IPS-NIHi7 (cell line): ENCODE measurements at regions not wholly inside any gene's neighbourhood (a gene's known extent, or its start where the extent isn't known, plus 50 kb on each side); places are given as distances from the start of the nearest gene placed in this dataset.
"Not testable (repeated sequence)": the region's sequence is repeated elsewhere in the genome, so short reads cannot be mapped to it uniquely, and the experiment has no call there.

Experiments used
- DNase-seq: peaks from one replicate; pipeline ENCODE4 v3.0.0; 2012; ENCODE audit warnings: mixed read lengths; ENCODE audit errors: extremely low spot score

DNA sequence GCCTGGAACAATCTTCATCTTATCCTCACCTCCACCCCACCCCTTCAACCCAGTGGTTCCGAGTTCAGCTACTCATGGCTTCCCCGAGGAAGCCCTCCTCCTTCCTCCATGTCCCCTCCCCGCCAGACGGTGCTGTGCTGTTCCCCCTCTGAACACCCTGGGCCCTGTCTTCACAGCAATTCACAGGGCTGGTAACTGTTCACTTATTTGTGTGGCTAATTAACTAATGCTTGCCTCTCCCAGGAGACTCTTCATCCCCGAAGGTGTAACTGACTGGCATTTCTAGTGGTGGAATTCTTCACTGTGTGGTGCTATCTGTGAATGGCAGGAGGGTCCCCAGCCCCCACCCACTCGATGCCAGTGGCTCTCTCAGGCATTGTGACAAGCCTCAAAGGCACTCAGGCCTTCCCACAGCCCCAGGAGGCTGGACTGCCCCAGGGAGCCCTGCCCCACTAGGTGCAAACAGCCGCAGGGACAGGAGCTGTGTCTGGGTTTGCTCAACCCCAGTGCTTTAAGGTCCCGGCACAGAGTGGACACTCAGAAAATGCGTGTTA is 133.7 kb upstream of the ID2 start:
- no peak for DNase-seq

DNA sequence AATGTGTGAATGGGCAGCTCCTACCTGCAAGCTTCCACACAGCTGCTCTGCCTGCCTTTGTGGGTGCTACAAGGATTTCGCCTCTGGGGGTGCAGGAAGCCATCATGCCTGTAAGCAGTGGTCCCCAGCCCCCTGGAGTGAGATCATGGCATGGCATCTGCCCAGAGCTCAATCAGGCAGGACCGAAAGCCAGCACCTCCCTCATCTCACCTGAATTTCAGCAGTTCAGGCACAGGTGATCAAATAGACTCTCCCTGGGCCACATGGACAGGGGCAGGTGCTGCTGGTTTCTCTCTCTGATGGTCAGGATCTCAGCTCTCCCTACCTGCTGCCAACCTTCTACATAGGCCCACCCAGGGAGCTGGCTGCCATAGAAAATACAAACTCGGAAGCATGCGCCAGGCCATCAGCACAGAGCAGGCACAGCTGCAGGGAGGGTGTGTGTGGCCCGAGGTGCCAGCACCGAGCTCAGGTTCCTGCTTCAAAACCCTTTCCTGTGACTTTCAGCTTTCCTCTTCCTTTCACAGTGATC is 133.2 kb upstream of the ID2 start:
- DNase-seq = no peak

DNA sequence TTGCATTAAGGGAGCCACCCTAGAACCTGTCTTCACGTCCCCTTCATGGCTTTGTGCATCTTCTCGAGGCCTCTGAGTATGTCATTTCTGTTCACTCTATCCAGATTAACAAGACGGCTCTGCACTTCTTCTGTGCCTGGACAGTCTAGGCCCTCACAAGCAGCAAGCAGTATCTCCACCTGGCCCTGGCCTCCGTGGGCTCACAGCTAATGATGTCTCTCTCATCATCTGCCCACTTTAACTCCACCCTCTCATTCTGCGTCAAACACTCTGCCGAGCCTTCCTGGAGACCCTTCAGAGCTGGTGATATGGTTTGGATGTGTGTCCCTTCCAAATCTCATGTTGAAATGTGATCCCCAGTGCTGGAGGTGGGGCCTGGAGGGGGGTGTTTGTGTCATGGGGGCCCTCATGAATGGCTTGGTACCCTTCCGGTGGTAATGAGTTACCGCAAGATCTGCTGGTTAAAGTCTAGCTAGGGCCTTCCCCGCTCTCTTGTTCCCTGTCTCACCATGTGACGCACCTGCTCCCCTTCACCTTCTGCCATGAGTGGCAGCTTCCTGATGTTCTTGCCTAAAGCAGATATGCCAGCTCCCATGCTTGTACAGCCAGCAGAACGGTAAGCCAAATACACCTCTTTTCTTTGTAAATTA is 132.5 kb upstream of the ID2 start:
- DNase-seq = no peak

DNA sequence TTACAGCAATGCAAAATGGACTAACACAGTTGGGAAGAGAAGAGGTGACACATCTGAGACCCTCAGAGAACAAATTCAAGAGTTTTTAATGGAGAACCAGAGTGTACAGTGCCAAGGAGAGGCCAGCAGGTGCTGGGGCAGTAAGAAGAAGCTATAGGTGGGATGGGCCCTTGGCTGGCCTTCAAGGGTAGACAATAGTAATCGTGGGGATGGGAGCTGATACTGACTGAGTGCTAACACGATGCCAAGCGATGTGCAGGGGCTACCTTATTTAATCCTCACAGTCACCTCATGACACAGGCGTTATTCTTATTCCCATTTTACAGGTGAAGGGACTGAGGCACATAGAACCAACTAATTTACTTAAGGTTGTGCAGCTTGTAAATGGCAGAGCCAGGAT is 131.9 kb upstream of the ID2 start:
- no peak for DNase-seq

DNA sequence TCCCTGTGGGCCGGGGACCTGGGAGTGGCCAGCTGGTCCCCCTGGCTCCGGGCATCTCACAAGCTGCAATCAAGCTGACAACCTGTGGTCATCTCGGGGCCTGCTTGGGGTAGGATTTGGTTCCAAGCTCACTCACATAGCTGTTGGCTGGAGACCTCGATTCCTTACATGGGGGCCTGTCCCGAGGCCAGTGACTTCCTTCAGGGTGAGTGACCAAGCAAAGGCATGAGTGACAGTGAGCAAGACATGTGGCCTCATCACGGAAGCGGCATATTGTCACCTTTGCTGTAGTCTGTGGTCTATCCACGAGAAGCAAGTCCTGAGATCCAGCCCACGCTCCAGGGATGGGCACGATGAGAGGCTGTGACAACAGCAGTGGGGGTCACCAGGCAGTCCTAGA is 131.4 kb upstream of the ID2 start:
- no peak for DNase-seq

DNA sequence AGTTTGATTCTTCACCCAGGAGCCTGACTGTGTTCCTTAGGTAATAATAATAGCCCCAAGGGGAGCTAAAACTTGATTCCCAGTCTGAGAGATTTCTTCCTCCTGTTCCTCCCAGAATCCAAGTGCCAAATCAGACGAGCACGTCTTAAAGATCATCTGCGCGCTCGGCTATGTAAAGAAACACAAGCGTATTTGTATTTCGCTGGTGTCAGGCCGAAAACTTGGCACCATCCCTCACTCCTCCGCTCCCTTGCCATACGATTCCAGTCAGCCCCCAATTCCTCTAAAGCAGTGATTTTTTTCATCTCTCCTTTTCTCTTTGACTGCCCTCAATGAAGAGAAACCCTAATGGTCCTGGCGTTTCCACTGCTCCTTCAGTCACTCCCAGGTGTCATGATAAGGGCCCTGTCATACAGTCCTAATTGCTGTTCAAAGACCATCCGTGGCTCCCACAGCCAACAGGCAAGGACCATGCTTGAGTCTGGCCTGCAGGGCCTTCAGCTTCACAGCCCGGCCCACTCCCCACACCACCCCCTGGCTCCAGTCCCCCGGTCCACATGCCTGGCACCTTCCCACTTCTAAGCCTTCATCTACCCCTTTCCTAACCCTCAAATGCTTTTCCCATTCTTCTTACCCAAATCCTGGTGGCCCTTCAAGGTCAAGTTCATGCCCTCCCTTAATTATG is 130.8 kb upstream of the ID2 start:
- DNase-seq = no peak

DNA sequence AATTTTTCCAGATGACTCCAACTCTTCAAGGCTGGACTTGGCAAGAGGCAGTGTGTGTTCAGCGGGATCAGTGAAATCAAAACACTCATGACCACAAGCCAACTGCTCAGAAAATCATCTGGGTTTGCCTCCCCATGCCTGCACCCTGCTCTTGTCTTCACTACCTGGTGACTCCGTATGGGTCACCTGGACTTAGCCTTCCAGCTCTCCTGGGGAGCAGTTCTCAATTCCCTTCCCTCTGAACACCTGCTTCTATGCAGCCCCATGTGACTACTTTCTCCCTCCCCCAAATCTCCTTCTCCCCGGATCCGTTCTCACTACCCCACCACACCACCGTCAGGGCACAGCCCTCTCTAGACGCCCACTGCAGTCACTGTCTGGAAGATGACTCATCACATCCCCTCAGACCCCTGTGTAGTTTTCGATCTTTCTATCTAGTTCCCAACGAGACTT is 130.2 kb upstream of the ID2 start:
- no peak for DNase-seq

DNA sequence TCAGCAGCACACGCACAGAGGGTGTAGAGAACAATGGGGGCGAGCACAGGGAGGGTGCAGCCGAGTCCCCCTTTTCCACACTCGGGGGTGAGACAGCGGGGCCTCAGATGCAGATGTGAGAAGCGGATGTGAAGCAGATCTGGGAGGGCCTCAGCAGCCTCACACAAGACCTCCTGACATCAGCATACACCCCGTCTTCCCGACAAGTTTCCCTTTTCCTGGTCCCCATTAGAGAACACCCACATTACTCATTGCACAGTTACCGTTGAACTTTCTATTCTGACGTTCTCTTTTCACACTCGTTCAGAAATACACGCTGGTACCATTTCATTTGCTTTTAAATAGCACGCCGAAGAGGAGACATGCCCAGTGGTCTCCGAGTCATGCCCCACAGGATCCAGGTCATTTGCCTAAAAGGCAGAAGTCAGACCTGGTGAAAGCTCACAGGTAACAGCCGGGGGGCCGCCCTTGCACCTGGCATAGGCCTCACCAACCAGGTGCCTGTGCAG is 129.5 kb upstream of the ID2 start:
- DNase-seq = no peak

DNA sequence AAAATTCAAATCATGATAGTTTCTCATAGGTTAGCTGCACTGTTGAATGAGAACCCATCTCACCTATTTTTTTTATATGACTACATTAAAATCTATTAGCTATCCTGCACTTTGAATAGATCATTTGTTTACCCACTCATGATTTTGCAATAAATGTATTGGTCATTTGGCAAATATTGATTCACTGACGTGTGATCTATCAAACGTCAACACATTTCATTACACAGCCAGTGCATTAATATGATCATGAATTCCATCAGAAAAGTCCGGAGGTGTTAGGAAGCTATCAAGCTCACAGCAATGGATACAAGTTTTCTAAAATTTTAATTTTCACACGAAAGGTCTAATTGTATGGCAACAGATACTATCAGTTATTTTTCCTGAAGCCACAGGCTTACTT is 128.2 kb upstream of the ID2 start:
- DNase-seq = no peak

DNA sequence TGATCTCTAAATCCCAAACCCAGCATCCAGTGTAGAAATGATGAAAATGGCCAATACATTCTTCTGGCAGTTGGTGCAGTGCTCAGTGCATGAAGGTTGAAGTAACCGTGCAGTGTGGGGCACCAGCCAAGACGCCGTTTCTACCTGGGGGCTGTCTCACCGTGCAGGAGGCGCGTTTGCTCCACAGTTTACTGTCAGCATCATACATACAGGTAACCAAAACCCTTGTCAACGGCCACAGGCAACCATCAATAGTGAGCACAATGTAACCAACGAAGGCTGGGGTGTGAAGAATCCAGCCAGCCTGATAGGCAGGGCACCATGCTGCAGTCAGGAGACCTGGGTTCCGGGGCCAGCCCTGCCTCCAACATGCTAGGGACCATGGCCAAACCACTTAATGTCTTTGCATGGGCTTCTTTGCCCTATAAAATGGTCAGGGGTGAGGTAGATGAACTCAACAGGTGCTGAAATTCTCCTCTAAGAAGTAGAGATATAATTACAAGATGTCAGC is 127.5 kb upstream of the ID2 start:
- DNase-seq = no peak

DNA sequence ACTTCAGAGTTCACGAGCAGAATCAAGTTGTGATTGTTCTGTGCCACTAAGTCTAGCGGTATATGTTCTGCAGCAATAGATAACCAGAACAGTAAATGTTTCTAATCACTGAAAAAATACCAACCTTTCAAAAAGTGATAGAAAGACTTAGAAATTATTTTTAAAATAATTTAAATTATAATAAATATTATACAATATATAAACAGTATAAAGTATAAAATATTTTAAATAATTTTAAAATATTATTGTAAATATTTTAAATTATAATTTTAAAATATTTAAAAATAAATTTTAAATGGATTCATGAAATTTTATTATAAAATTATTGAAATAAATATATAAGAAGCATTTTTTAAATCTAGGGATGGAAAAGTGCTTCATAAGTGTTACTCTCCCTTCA is 126.3 kb upstream of the ID2 start:
- no peak for DNase-seq

DNA sequence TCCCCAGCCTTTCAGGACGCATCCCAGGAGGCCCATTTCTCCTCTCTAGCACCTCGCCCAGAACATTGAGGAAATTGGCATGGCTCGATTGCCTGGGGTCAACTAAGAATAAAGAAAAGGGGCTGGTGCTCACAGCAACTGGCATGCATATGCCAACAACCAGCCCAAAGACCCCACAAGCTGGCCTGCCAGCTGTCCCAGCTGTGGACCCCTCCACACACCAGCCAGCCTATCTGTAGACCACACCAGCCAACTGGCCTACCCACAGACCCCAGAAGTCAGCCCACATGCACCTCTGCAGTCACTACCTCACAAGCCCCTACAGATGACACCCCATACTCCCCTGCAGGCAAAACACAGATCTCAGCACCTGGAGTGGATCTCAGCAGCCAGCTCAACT is 123.8 kb upstream of the ID2 start:
- DNase-seq = no peak

DNA sequence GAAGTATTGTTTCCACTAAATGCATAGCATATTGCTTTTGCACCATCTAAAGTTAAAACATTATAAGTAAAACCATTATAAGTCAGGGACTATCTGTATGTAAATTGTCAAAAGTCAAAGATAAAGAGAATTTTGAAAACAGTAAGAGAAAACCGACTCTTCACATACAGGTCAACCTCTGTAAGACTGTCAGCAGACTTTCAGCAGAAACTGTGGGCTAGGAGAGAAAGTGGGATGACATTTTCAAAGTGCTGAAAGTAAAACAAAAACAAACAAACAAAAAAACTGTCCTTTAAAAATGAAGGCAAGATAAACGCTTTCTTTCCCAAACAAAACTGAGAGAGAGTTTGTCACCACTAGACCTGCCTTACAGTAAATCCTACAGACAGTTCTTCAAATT is 122.9 kb upstream of the ID2 start:
- no peak for DNase-seq

DNA sequence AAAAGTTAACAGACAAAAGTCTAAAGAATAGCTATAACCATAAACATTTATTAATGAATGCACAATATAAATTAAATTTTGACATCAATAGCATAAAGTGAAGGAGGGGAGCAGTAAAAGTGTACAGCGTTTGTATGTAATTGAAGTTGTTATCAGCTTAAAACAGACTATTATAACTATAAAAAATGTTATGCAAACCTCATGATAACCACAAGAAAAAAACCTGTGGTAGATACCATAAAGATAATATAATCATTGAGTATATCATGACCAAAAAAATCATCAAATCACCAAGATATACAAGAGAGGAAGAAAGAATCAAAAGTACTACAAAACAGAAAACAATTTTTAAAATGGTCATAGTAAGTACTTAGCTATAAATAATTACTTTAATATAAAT is 122.1 kb upstream of the ID2 start:
- DNase-seq = no peak

DNA sequence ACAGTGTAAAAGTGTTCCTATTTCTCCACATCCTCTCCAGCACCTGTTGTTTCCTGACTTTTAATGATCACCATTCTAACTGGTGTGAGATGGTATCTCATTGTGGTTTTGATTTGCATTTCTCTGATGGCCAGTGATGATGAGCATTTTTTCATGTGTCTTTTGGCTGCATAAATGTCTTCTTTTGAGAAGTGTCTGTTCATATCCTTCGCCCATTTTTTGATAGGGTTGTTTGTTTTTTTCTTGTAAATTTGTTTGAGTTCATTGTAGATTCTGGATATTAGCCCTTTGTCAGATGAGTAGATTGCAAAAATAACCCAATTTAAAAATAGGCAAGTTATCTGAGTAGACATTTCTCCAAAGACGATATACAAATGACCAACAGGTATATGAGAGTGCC is 120.2 kb upstream of the ID2 start:
- DNase-seq = not testable (repeated sequence)

DNA sequence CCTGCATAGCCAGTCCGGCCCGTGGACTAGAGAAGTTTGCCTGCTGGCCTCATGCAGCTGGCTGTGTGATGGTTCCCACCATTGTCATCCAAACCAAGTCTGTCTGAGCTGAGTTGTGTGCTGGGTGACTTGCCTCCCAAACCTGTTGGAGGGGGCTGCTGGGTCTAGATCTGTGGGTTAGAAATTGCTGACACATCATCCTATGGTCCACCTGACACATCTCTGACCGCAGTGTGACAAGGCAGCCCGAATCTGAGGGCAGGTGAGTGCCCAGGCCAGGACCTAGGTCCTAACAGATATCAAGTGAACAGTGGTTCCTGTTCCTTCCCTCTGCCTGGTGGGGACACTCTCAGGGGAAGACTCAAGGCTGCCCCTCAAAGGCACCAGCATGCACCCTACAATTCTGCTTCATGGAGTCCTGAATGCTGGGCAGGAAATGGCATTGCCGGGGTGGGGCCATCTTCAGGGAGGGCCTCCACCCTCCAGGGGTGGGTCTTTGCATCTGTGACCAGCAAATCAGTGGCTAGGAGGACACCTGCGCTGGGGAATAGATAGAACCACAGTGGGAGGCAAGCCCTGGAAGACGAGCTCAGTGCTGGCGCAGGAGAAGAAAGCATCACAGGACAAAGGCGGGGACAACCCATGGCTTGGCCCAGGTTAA is 117.9 kb upstream of the ID2 start:
- no peak for DNase-seq

DNA sequence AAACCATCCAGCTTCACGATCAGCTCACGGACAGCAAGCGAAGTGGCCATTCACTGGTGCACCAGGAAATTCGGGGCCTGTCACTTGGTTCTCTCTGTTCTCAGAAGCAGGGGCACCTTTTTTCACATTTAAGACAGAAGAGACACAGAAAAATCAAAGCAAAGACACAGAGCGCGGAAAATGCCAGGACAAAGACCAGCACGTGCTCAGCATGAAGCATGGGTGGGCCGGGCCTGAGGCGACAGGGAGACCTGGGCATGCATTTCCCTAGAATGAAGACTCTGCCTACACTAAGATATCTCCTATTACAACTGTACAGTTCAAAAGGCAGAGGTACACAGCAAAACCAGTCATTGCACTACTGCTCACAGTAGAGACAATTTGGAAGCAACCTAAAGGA is 117.4 kb upstream of the ID2 start:
- DNase-seq = no peak

DNA sequence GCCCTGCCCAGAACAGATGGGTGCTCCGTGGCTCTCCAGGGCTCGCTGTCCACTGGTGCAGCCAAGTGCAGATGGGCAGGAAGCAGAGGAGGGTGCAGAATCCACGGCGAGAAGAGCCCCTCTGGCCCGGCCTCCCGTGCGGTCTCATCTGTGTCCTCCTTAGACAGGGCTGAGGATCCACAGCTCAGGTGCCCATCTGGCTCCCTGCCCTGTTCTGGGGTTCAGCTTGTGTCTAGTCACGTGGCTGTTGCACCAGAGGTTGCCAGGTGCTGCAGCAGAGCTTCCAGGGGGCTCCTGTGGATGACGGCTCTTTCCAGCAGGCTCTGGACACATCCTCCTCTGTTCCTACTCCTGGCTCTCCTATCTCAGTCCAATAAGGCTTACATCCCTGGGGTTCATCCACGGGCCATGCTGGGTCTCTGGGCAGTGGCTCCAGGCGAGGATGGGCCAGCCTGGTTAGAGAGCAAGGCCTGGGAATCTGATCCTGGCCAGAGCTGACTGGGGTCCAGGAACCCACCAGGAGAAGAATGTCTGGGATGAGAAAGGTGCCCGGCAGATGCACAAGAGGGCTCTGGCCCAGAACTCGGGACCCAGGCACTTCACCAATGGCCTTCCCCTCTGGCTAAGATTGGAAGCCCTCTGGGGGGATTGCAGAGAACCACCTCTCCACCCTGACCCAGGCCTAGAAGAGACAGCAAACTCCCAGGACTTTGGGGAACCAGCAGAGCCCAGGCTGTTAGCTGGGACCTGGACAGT is 116.3 kb upstream of the ID2 start:
- DNase-seq = no peak

DNA sequence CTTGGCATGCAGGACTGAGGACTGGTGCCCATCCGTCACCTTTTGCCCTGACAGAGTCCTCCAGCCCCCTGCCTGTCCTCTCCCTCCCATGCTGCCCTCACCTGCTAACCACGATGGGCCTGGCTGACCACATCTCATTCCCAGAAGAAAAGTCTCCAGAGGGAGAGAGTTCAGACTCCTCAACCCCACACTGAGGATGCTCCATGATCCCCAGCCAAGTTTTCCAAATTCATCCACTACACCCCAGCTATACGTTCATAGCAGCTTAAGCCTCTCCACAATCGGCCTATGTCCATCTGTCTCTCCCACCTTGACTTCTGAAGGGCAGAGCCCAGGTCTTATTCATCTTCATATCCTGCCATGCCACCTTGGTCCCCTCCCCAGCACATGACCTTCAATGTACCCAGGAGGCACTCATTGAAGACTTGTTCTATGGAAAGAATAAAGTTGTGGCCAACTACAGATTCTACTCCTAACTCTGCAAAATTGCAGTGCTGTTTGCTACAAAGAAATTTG is 115.6 kb upstream of the ID2 start:
- no peak for DNase-seq

DNA sequence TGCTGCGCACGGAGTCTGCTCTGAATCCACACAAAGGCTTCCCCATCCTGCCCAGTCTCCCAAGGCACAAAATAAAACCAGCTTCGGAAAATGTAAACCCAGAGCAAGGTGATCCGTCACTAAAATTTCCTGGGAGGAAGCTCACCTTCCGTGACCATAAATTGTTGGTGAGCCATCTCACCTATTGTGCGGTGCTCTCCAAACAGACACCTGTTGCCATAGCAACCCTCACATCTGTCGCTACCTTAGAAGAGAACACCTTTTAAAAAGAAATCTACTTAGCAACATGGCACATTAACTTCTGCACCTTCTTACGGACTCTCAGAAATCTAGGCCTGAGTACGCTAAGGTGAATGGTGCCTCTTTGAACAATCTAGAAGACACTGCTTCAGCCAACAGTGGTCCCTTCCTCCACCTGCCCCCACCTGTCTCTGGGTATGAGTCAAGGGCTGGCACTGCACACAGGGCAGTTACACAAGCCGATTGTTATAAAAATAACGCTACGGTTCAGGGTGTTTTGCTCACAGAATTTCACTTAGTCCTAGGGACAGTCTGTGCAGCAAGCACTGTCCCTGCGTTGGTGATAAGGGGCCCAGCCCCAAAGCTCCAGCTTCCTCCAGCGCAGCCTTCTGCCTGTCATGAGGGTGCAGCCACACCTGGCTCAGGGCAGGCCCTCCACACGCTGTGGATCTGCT is 114.9 kb upstream of the ID2 start:
- no peak for DNase-seq
